PC-9 (cell line): ENCODE measurements at regions not wholly inside any gene's neighbourhood (a gene's known extent, or its start where the extent isn't known, plus 50 kb on each side); places are given as distances from the start of the nearest gene placed in this dataset.

ENCODE experiments used
- BruUV-seq: library from RNA; stranded (reverse); fragments of 400-500 nt; replicated peaks from 2 replicates; lab custom pipeline; 2021; lab: Mats Ljungman, UMichigan
- CTCF ChIA-PET: fragments of 300-600 bp; sonication (Branson Sonifier 250); formaldehyde crosslinking; loops from one replicate; lab custom pipeline; 2022; ENCODE audit warnings: antibody characterized with exemption; lab: Charles Lee
- POLR2A ChIA-PET: fragments of 300-600 bp; sonication (Branson Sonifier 250); formaldehyde crosslinking; loops from one replicate; lab custom pipeline; 2022; ENCODE audit warnings: antibody characterized with exemption; ENCODE audit not compliant: unreplicated experiment; lab: Charles Lee
- DNase-seq, 2 experiments: peaks; one replicate each; pipeline versions ENCODE4 v3.0.0 to v3.0.0-alpha.2; 2015 to 2022; ENCODE audit warnings: mixed read lengths in 1 of 2
- H2AFZ ChIP-seq: fragments of 200-600 bp; sonication (generic); 2 replicates; pipeline ENCODE4 v1.8.1; 2017; ENCODE audit warnings: antibody characterized with exemption
- H3F3A ChIP-seq: fragments of 200-600 bp; sonication (generic); 2 replicates; pipeline ENCODE4 v1.8.1; 2017; ENCODE audit warnings: antibody characterized with exemption, mild to moderate bottlenecking, low read depth; ENCODE audit not compliant: insufficient read depth
- H3K27ac ChIP-seq: fragments of 200-600 bp; sonication (generic); 2 replicates; pipeline ENCODE4 v1.6.1; 2016; ENCODE audit warnings: mixed run types
- H3K27me3 ChIP-seq: fragments of 200-600 bp; sonication (generic); 2 replicates; pipeline ENCODE4 v1.6.1; 2016; ENCODE audit warnings: low read depth, mixed run types; ENCODE audit not compliant: insufficient read depth
- H3K36me3 ChIP-seq: fragments of 200-600 bp; sonication (generic); 2 replicates; pipeline ENCODE4 v1.6.1; 2016; ENCODE audit warnings: low read depth, mixed run types
- H3K4me1 ChIP-seq: fragments of 200-600 bp; sonication (generic); replicated peaks from 2 replicates; pipeline ENCODE4 v1.6.1; 2016; ENCODE audit warnings: mixed run types; ENCODE audit not compliant: insufficient read depth
- H3K4me2 ChIP-seq: fragments of 200-600 bp; sonication (generic); 2 replicates; pipeline ENCODE4 v1.6.1; 2017; ENCODE audit warnings: mixed run types
- H3K4me3 ChIP-seq: fragments of 200-600 bp; sonication (generic); 2 replicates; pipeline ENCODE4 v1.6.1; 2016; ENCODE audit warnings: mixed run types
- H3K79me2 ChIP-seq: fragments of 200-600 bp; sonication (generic); 2 replicates; pipeline ENCODE4 v1.6.1; 2017; ENCODE audit warnings: low read depth, mixed run types
- H3K9me2 ChIP-seq: fragments of 200-600 bp; sonication (generic); 2 replicates; pipeline ENCODE4 v1.8.1; 2017; ENCODE audit warnings: mild to moderate bottlenecking; ENCODE audit not compliant: insufficient read depth
- H3K9me3 ChIP-seq: fragments of 200-600 bp; sonication (generic); 2 replicates; pipeline ENCODE4 v1.8.1; 2016; ENCODE audit warnings: low read depth; ENCODE audit not compliant: insufficient read depth
- H4K20me1 ChIP-seq: fragments of 200-600 bp; sonication (generic); 2 replicates; pipeline ENCODE4 v1.8.1; 2017; ENCODE audit not compliant: insufficient read depth
- CTCF ChIP-seq: fragments of 200-600 bp; sonication (generic); conservative IDR thresholded peaks from 2 replicates; pipeline ENCODE4 v1.6.1; 2017; ENCODE audit warnings: mixed run types, antibody characterized with exemption, mild to moderate bottlenecking, moderate library complexity
- EZH2 ChIP-seq: fragments of 200-600 bp; sonication (generic); IDR thresholded peaks from 2 replicates; pipeline ENCODE4 v1.8.0; 2017; ENCODE audit warnings: antibody characterized with exemption, low read depth
- intact Hi-C: fragments of 100-400 bp; cut with micrococcal nuclease; formaldehyde crosslinking; loops from one replicate; pipeline ENCODE4 v1.10.0; 2022; ENCODE audit not compliant: unreplicated experiment

- Histone ChIP-seq H3K79me2 (no peaks in the 10 kb centered on the region), H3K27me3 (no peaks in the 10 kb centered on the region), H3K36me3 (no peaks in the 10 kb centered on the region), H3K4me3 (no peak overlapping the region), H3K27ac (no peak overlapping the region), H4K20me1 (no peaks in the 10 kb centered on the region), H3K4me1 (no peaks in the 10 kb centered on the region), H2AFZ (no peak overlapping the region), H3K9me2 (no peaks in the 10 kb centered on the region), H3K9me3 (no peaks in the 10 kb centered on the region), H3F3A (no peaks in the 10 kb centered on the region), H3K4me2 (no peak overlapping the region)
- DNase-seq, result no peak
- TF ChIP-seq EZH2 (no peak), CTCF (no peak)
- POLR2A ChIA-PET, result no interaction called here
- intact Hi-C loops, result no loop called here
- CTCF ChIA-PET, result no interaction called here
- BruUV-seq, result no TSS peak
These were observed 2724.7 kb downstream of the PCDH9 start for GRCh38 chr13:64505336-64505910.

GRCh38 chr13:64488731-64489130, 2741.4 kb downstream of the PCDH9 start:
- H3K4me3 ChIP-seq, result no peak overlapping the region
- no peak for DNase-seq
- H3K27me3 ChIP-seq, result no peaks in the 10 kb centered on the region
- POLR2A ChIA-PET, result no interaction called here
- no peak for TF ChIP-seq CTCF
- TF ChIP-seq EZH2, result no peak
- no peak overlapping the region for H3K4me2 ChIP-seq
- CTCF ChIA-PET, result no interaction called here
- H3K9me3 ChIP-seq, result no peaks in the 10 kb centered on the region
- BruUV-seq, result no TSS peak
- H3K4me1 ChIP-seq, result no peaks in the 10 kb centered on the region
- no peak overlapping the region for H3K27ac ChIP-seq
- no peaks in the 10 kb centered on the region for H4K20me1 ChIP-seq
- H2AFZ ChIP-seq, result no peak overlapping the region
- H3K79me2 ChIP-seq, result no peaks in the 10 kb centered on the region
- no peaks in the 10 kb centered on the region for H3K36me3 ChIP-seq
- intact Hi-C loops, result no loop called here
- H3F3A ChIP-seq, result no peaks in the 10 kb centered on the region
- no peaks in the 10 kb centered on the region; the same call in 1 of the 2 replicates for H3K9me2 ChIP-seq

- ChIA-PET POLR2A (interaction anchor here (0.6 kb wide), 1 partner anchor 228 kb away, joined by 3 read pairs; no protein-coding TSS in a partner anchor), CTCF (no interaction called here)
- no peak overlapping the region for H3K4me2 ChIP-seq
- H3K9me2 ChIP-seq, result no peaks in the 10 kb centered on the region; the same call in 1 of the 2 replicates
- no peak overlapping the region for H3K4me3 ChIP-seq
- H3K79me2 ChIP-seq, result no peaks in the 10 kb centered on the region
- DNase-seq, result no peak
- no peaks in the 10 kb centered on the region for H3K36me3 ChIP-seq
- H3K27ac ChIP-seq, result no peak overlapping the region
- H3K9me3 ChIP-seq, result no peaks in the 10 kb centered on the region
- no peaks in the 10 kb centered on the region for H3K27me3 ChIP-seq
- no peaks in the 10 kb centered on the region for H4K20me1 ChIP-seq
- intact Hi-C loops, result no loop called here
- H2AFZ ChIP-seq, result peak overlapping the region; percentile 52; the same call in 1 of the 2 replicates
- H3F3A ChIP-seq, result no peaks in the 10 kb centered on the region
- no peak for TF ChIP-seq CTCF
- no peak for TF ChIP-seq EZH2
- BruUV-seq, result no TSS peak
- no peaks in the 10 kb centered on the region for H3K4me1 ChIP-seq
These were observed 2747.8 kb downstream of the PCDH9 start for GRCh38 chr13:64482373-64482772.
